ENCODE measurements at regions not wholly inside any gene's neighbourhood (a gene's known extent, or its start where the extent isn't known, plus 50 kb on each side); places are given as distances from the start of the nearest gene placed in this dataset.

- DNase-seq (ENCODE audit: low read depth in 2 of 2): no peak
- no peak overlapping the region for H3K4me3 ChIP-seq (replicated peaks in 1 of 2; ENCODE audit: low read depth in 2 of 2, low read length in 2 of 2)
- no peak for TF ChIP-seq CTCF (IDR thresholded peaks at IDR 0.05; ENCODE audit: low read depth, low read length)
Measured at GRCh38 chr7:112622159-112622715, 141.4 kb downstream of the LSMEM1 start.

GRCh38 chr7:112624416-112624815 is 143.6 kb downstream of the LSMEM1 start:
- TF ChIP-seq CTCF (IDR thresholded peaks at IDR 0.05; ENCODE audit: low read depth, low read length): no peak
- no peak overlapping the region for H3K4me3 ChIP-seq (replicated peaks in 1 of 2; ENCODE audit: low read depth in 2 of 2, low read length in 2 of 2)
- DNase-seq (ENCODE audit: low read depth in 2 of 2): no peak

- peak; percentile 51 to 89 for DNase-seq (ENCODE audit: low read depth in 2 of 2)
- no peak overlapping the region for H3K4me3 ChIP-seq (replicated peaks in 1 of 2; ENCODE audit: low read depth in 2 of 2, low read length in 2 of 2)
- TF ChIP-seq CTCF (IDR thresholded peaks at IDR 0.05; ENCODE audit: low read depth, low read length): no peak
Measured at GRCh38 chr7:112630565-112630964, 149.8 kb downstream of the LSMEM1 start.

- H3K4me3 ChIP-seq (replicated peaks in 1 of 2; ENCODE audit: low read depth in 2 of 2, low read length in 2 of 2): no peak overlapping the region
- no peak for TF ChIP-seq CTCF (IDR thresholded peaks at IDR 0.05; ENCODE audit: low read depth, low read length)
- no peak for DNase-seq (ENCODE audit: low read depth in 2 of 2)
Measured at GRCh38 chr7:112634107-112634506, 153.3 kb downstream of the LSMEM1 start.

GRCh38 chr7:112635742-112636141 is 154.5 kb downstream of the TMEM168 start:
- DNase-seq (ENCODE audit: low read depth in 2 of 2): no peak
- no peak for TF ChIP-seq CTCF (IDR thresholded peaks at IDR 0.05; ENCODE audit: low read depth, low read length)

GRCh38 chr7:112638675-112639400 is 151.4 kb downstream of the TMEM168 start:
- TF ChIP-seq CTCF (IDR thresholded peaks at IDR 0.05; ENCODE audit: low read depth, low read length): no peak
- no peak for DNase-seq (ENCODE audit: low read depth in 2 of 2)
- H3K4me3 ChIP-seq (replicated peaks in 1 of 2; ENCODE audit: low read depth in 2 of 2, low read length in 2 of 2): no peak overlapping the region

More at GRCh38 chr7:112635742-112636141, 154.5 kb downstream of the TMEM168 start:
- H3K4me3 ChIP-seq (replicated peaks in 1 of 2; ENCODE audit: low read depth in 2 of 2, low read length in 2 of 2): no peak overlapping the region

All from cardiac fibroblast (primary cell).